Spleen (tissue), 11 donors: ENCODE measurements at regions not wholly inside any gene's neighbourhood (a gene's known extent, or its start where the extent isn't known, plus 50 kb on each side); places are given as distances from the start of the nearest gene placed in this dataset.

Experiments used
- DNase-seq: peaks from one replicate; pipeline ENCODE4 v3.0.0-alpha.2; 2020
- H3K27ac ChIP-seq, 8 donors: fragments of 200-600 bp; sonication (generic) in 7 of 8; 1 replicate in 4 of 8; 2 replicates in 4 of 8; pipeline versions ENCODE4 v1.5.0 to v1.8.0; 2016 to 2021; ENCODE audit warnings: inconsistent platforms in 4 of 8, mild to moderate bottlenecking in 4 of 8, moderate library complexity in 1 of 8
- H3K27me3 ChIP-seq, 7 donors: fragments of 200-600 bp; sonication (generic) in 6 of 7; replicated peaks in 1 of 7; 1 replicate in 4 of 7; 2 replicates in 3 of 7; pipeline versions ENCODE4 v1.5.0 to v1.8.0; 2016 to 2021; ENCODE audit warnings: inconsistent platforms in 3 of 7, mild to moderate bottlenecking in 1 of 7
- H3K36me3 ChIP-seq, 6 donors: fragments of 200-600 bp; sonication (generic) in 5 of 6; 1 replicate in 4 of 6; 2 replicates in 2 of 6; pipeline versions ENCODE4 v1.5.0 to v1.8.0; 2016 to 2021; ENCODE audit warnings: inconsistent platforms in 2 of 6
- H3K4me1 ChIP-seq, 6 donors: fragments of 200-600 bp; sonication (generic) in 5 of 6; 1 replicate in 3 of 6; 2 replicates in 3 of 6; pipeline versions ENCODE4 v1.5.0 to v1.8.0; 2016 to 2021; ENCODE audit warnings: inconsistent platforms in 3 of 6
- H3K4me3 ChIP-seq, 8 donors: fragments of 200-600 bp; sonication (generic) in 7 of 8; 1 replicate in 4 of 8; 2 replicates in 4 of 8; pipeline versions ENCODE4 v1.5.0 to v1.8.0; 2016 to 2021; ENCODE audit warnings: inconsistent platforms in 4 of 8, mild to moderate bottlenecking in 4 of 8, moderate library complexity in 2 of 8
- H3K9me3 ChIP-seq, 8 donors: fragments of 200-600 bp; sonication (generic) in 7 of 8; 1 replicate in 4 of 8; 2 replicates in 4 of 8; pipeline versions ENCODE4 v1.5.0 to v1.8.0; 2016 to 2021; ENCODE audit warnings: inconsistent platforms in 4 of 8
- POLR2A ChIP-seq, 3 donors: fragments of 450-650 bp; IDR thresholded peaks; one replicate each; pipeline ENCODE4 v1.5.1; 2017; ENCODE audit warnings: antibody characterized with exemption in 3 of 3, mild to moderate bottlenecking in 1 of 3
- POLR2AphosphoS5 ChIP-seq, 3 donors: sonication (generic); formaldehyde crosslinking; IDR thresholded peaks; one replicate each; pipeline ENCODE4 v1.5.1; 2017; ENCODE audit warnings: antibody characterized with exemption in 3 of 3
- WGBS, 5 donors: extraction: QIAGEN DNeasy Blood & Tissue Kit in 3 of 5; methylation state at CpG; one replicate each; pipeline versions ENCODE4 v1.1.5 to v1.1.7; 2013 to 2018; 5-methylcytosine and 5-hydroxymethylcytosine counted together
- intact Hi-C: fragments of 100-400 bp; cut with DNase I; formaldehyde crosslinking; loops from one replicate; pipeline ENCODE4 v1.15.0; 2023; ENCODE audit warnings: low total_unique reads
- TF ChIP-seq, protein P1 (sequence below), 11 experiments: fragments of 200-600 bp in 7 of 11; fragments of 450-650 bp in 4 of 11; sonication (generic) in 4 of 11; IDR thresholded peaks in 8 of 11; conservative IDR thresholded peaks in 3 of 11; 1 replicate in 7 of 11; 2 replicates in 4 of 11; pipeline versions ENCODE4 v1.4.0 to v1.8.0; 2016 to 2021; ENCODE audit warnings: antibody characterized with exemption in 11 of 11, inconsistent platforms in 4 of 11, mild to moderate bottlenecking in 1 of 11
- donor health status: healthy with polysubstance abuse.
- donor health status: DM: no; HTN: no; CAD: no; lungs with moderate emphysema.
- donor health status: DM: no; HTN: no; CAD: no.
- donor health status: Bipolar disorder and iron deficiency.
- donor health status: healthy.
- donor health status: DM: no; HTN: no; CAD: no.
- donor health status: DM: yes; HTN: yes; CAD: no.

DNA sequence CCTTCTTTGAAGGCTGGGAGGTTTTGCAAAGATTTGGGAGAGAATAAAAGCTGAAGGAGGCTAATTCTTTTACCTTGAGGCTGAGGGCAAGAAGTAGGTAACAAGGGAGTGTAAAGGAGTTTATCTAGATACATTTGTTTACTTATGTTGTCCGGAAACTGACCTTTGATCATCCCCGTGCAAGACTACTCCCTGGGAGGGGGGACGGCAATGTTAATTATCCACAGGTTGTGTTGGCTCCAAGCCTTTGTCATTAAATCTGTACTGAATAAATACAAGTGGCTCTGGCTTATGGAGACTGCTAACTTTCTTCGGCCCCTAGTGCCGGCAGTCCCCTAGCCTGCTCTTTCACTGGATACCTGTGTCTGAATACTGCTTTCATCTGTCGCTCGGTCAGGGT is 1250.6 kb upstream of the LRRTM3 start:
- peaks cover 0 to 4% (median 0%) of the 10 kb centered on the region in 8 donors for H3K9me3 ChIP-seq
- intact Hi-C loops = no loop called here
- 91 to 97% (median 95%) methylated on average over 7 of the region's 7 CpGs for WGBS, 5 donors
- H3K4me3 ChIP-seq = no peak overlapping the region
- no peaks in the 10 kb centered on the region for H3K27me3 ChIP-seq
- no peak overlapping the region for H3K27ac ChIP-seq
- no peak for TF ChIP-seq POLR2AphosphoS5 (IDR thresholded peaks at IDR 0.05)
- no peak for TF ChIP-seq POLR2A (IDR thresholded peaks at IDR 0.05)
- TF ChIP-seq, protein P1, sequence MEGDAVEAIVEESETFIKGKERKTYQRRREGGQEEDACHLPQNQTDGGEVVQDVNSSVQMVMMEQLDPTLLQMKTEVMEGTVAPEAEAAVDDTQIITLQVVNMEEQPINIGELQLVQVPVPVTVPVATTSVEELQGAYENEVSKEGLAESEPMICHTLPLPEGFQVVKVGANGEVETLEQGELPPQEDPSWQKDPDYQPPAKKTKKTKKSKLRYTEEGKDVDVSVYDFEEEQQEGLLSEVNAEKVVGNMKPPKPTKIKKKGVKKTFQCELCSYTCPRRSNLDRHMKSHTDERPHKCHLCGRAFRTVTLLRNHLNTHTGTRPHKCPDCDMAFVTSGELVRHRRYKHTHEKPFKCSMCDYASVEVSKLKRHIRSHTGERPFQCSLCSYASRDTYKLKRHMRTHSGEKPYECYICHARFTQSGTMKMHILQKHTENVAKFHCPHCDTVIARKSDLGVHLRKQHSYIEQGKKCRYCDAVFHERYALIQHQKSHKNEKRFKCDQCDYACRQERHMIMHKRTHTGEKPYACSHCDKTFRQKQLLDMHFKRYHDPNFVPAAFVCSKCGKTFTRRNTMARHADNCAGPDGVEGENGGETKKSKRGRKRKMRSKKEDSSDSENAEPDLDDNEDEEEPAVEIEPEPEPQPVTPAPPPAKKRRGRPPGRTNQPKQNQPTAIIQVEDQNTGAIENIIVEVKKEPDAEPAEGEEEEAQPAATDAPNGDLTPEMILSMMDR (IDR thresholded peaks at IDR 0.05 in 8 of 11, conservative IDR thresholded peaks at IDR 0.05 in 3 of 11) = no peak
- H3K36me3 ChIP-seq = no peaks in the 10 kb centered on the region
- no peak for DNase-seq
- no peaks in the 10 kb centered on the region for H3K4me1 ChIP-seq

DNA sequence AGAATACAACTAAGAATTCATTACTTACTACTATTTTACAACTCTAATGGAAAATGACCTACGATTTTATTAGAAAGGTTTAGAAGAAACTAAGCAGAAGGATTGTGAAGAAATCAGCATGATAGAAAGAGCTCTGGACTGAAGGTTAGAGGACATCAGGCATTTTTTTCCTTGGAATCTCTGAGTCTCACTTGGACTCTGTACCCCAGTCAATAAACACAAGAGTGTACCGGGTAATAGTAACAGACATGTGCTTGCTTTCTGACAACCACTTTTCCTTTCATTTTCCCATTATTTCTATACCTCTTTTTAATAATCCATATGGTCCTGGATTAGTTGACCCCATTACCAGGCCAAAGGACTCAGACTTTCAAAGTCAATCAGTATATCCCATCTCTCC is 1240.9 kb upstream of the LRRTM3 start:
- H3K27me3 ChIP-seq = no peaks in the 10 kb centered on the region
- H3K4me3 ChIP-seq = no peak overlapping the region
- DNase-seq = no peak
- H3K4me1 ChIP-seq = no peaks in the 10 kb centered on the region
- 81 to 98% (median 93%) methylated on average over 2 of the region's 2 CpGs for WGBS, 5 donors
- H3K36me3 ChIP-seq = no peaks in the 10 kb centered on the region
- TF ChIP-seq, protein P1 (IDR thresholded peaks at IDR 0.05 in 8 of 11, conservative IDR thresholded peaks at IDR 0.05 in 3 of 11) = no peak
- TF ChIP-seq POLR2AphosphoS5 (IDR thresholded peaks at IDR 0.05) = no peak
- intact Hi-C loops = no loop called here
- peaks cover 0 to 4% (median 0%) of the 10 kb centered on the region in 8 donors for H3K9me3 ChIP-seq
- H3K27ac ChIP-seq = no peak overlapping the region

DNA sequence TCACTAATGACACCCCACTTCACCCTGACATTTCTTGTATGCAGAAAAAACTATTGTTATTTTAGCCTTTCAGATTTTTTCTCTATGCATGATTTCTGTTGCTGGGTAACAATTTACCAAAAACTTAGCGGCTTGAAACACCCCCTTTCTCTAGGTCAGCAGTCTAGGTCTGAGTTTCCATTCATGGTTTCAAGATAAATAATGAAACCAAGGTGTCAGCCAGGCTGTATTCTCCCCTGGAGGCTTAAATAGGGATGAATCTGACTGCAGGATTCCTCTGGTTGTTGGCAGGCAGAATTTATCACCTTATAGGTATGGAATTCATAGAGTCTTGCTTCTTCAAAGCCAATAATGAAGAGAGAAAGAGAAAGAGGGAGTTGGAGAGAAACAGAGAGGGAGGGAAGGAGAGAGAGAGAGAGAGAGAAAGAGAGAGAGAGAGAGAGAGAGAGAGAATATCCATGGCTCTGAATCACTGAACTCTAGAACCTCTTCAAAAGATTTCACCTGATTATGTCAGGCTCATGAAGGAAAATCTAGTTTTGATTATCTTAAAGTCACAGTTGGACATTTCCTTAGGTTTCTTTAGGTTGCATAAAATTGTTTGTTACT is 1224.6 kb upstream of the LRRTM3 start:
- no peaks in the 10 kb centered on the region for H3K27me3 ChIP-seq
- H3K36me3 ChIP-seq = no peaks in the 10 kb centered on the region
- H3K9me3 ChIP-seq = peaks cover 0 to 12% (median 0%) of the 10 kb centered on the region in 8 donors
- TF ChIP-seq POLR2AphosphoS5 (IDR thresholded peaks at IDR 0.05) = no peak
- TF ChIP-seq, protein P1 (IDR thresholded peaks at IDR 0.05 in 8 of 11, conservative IDR thresholded peaks at IDR 0.05 in 3 of 11) = no peak
- no peak for TF ChIP-seq POLR2A (IDR thresholded peaks at IDR 0.05)
- H3K27ac ChIP-seq = no peak overlapping the region
- DNase-seq = no peak
- H3K4me3 ChIP-seq = no peak overlapping the region
- H3K4me1 ChIP-seq = no peaks in the 10 kb centered on the region
- WGBS, 5 donors = 82 to 90% (median 86%) methylated on average over 1 of the region's 1 CpG
- intact Hi-C loops = no loop called here

DNA sequence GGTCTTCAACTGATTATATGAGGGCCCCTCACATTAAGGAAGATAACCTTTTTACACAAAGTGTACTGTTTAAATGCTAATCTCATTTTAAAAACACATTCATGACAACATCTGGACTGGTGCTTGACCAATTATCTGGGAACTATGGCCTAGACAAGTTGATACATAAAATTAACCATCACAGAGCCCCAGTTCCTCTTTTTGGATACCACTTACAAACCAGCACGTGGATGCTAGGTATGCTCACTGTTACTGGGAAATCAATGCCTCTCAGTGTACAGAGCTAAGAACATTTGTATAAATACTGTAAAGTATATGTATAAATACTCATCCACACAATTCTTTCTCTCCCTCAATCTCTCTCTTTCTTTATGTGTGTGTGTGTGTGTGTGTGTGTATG is 1217.8 kb upstream of the LRRTM3 start:
- intact Hi-C loops = no loop called here
- no peak for DNase-seq
- H3K4me1 ChIP-seq = no peaks in the 10 kb centered on the region
- H3K27ac ChIP-seq = no peak overlapping the region
- no peaks in the 10 kb centered on the region for H3K9me3 ChIP-seq
- H3K4me3 ChIP-seq = no peak overlapping the region
- no peaks in the 10 kb centered on the region for H3K27me3 ChIP-seq
- WGBS, 5 donors = 0 to 41% (median 29%) methylated on average over 1 of the region's 1 CpG
- no peaks in the 10 kb centered on the region for H3K36me3 ChIP-seq
- TF ChIP-seq, protein P1 (IDR thresholded peaks at IDR 0.05 in 8 of 11, conservative IDR thresholded peaks at IDR 0.05 in 3 of 11) = no peak
- TF ChIP-seq POLR2AphosphoS5 (IDR thresholded peaks at IDR 0.05) (no peak), POLR2A (IDR thresholded peaks at IDR 0.05) (no peak)
